Neuronal stem cell (in vitro differentiated cells): ENCODE measurements at regions not wholly inside any gene's neighbourhood (a gene's known extent, or its start where the extent isn't known, plus 50 kb on each side); places are given as distances from the start of the nearest gene placed in this dataset.

ENCODE experiments used
- DNase-seq: peaks from one replicate; pipeline ENCODE4 v3.0.0-alpha.2; 2013; ENCODE audit warnings: low spot score
- H2AFZ ChIP-seq: one replicate; pipeline ENCODE4 v1.6.1; 2013; ENCODE audit warnings: mild to moderate bottlenecking, low read length, inconsistent platforms
- H2AK5ac ChIP-seq: 2 replicates; pipeline ENCODE4 v1.6.1; 2013; ENCODE audit warnings: low read depth, mild to moderate bottlenecking, inconsistent platforms, low read length, moderate library complexity, mixed read lengths
- H2BK120ac ChIP-seq: 2 replicates; pipeline ENCODE4 v1.6.1; 2013; ENCODE audit warnings: low read depth, mild to moderate bottlenecking, inconsistent platforms, low read length, moderate library complexity, mixed read lengths
- H2BK12ac ChIP-seq: one replicate; pipeline ENCODE4 v1.6.1; 2013; ENCODE audit warnings: low read length, inconsistent platforms
- H2BK15ac ChIP-seq: 2 replicates; pipeline ENCODE4 v1.6.1; 2013; ENCODE audit warnings: mild to moderate bottlenecking, low read length, inconsistent platforms, mixed read lengths
- H2BK5ac ChIP-seq: one replicate; pipeline ENCODE4 v1.6.1; 2013; ENCODE audit warnings: inconsistent platforms, mild to moderate bottlenecking, low read length, moderate library complexity
- H3K14ac ChIP-seq: one replicate; pipeline ENCODE4 v1.6.1; 2013; ENCODE audit warnings: low read length, inconsistent platforms
- H3K18ac ChIP-seq: 2 replicates; pipeline ENCODE4 v1.6.1; 2013; ENCODE audit warnings: low read length, inconsistent platforms
- H3K23ac ChIP-seq: 2 replicates; pipeline ENCODE4 v1.6.1; 2013; ENCODE audit warnings: low read depth, mild to moderate bottlenecking, mixed read lengths, low read length, inconsistent platforms; ENCODE audit not compliant: poor library complexity
- H3K27ac ChIP-seq: replicated peaks from 3 replicates; pipeline ENCODE4 v1.5.1; 2013; ENCODE audit warnings: low read length, inconsistent platforms
- H3K27me3 ChIP-seq, 3 experiments: 2 replicates each; pipeline ENCODE4 v1.6.1; 2013; ENCODE audit warnings: low read length in 3 of 3, mild to moderate bottlenecking in 2 of 3, inconsistent platforms in 1 of 3, low read depth in 1 of 3, mixed read lengths in 1 of 3, moderate library complexity in 1 of 3; ENCODE audit not compliant: control insufficient read depth in 3 of 3, insufficient read depth in 3 of 3
- H3K36me3 ChIP-seq, 2 donors: replicated peaks in 1 of 2; 2 replicates each; pipeline ENCODE4 v1.6.1; 2013; ENCODE audit warnings: low read length in 2 of 2; ENCODE audit not compliant: control insufficient read depth in 2 of 2, insufficient read depth in 2 of 2
- H3K4ac ChIP-seq: 2 replicates; pipeline ENCODE4 v1.6.1; 2013; ENCODE audit warnings: inconsistent platforms, mild to moderate bottlenecking, low read length, moderate library complexity
- H3K4me1 ChIP-seq, 2 donors: 1 replicate in 1 of 2; 2 replicates in 1 of 2; pipeline ENCODE4 v1.6.1; 2013; ENCODE audit warnings: low read length in 2 of 2, low read depth in 1 of 2; ENCODE audit not compliant: control insufficient read depth in 2 of 2, insufficient read depth in 1 of 2
- H3K4me2 ChIP-seq: one replicate; pipeline ENCODE4 v1.6.1; 2013; ENCODE audit warnings: mild to moderate bottlenecking, low read length, inconsistent platforms; ENCODE audit not compliant: insufficient read depth, poor library complexity, severe bottlenecking
- H3K4me3 ChIP-seq, 2 donors: 2 replicates each; pipeline ENCODE4 v1.5.1; 2013; ENCODE audit warnings: low read length in 2 of 2, mild to moderate bottlenecking in 2 of 2, inconsistent platforms in 1 of 2, moderate library complexity in 1 of 2
- H3K79me1 ChIP-seq: one replicate; pipeline ENCODE4 v1.6.1; 2013; ENCODE audit warnings: low read depth, mild to moderate bottlenecking, inconsistent platforms, low read length, moderate library complexity
- H3K9ac ChIP-seq: one replicate; pipeline ENCODE4 v1.6.1; 2013; ENCODE audit warnings: mild to moderate bottlenecking, low read depth, low read length, inconsistent platforms; ENCODE audit not compliant: poor library complexity
- H3K9me3 ChIP-seq, 2 donors: replicated peaks in 1 of 2; 2 replicates each; pipeline versions ENCODE3 to v1.6.1; 2013; ENCODE audit warnings: low read length in 2 of 2, mild to moderate bottlenecking in 2 of 2, inconsistent platforms in 1 of 2, low read depth in 1 of 2, mixed read lengths in 1 of 2, moderate library complexity in 1 of 2; ENCODE audit not compliant: control insufficient read depth in 2 of 2, insufficient read depth in 1 of 2
- H4K8ac ChIP-seq: one replicate; pipeline ENCODE4 v1.6.1; 2013; ENCODE audit warnings: low read depth, mild to moderate bottlenecking, inconsistent platforms, low read length, moderate library complexity
- H4K91ac ChIP-seq: one replicate; pipeline ENCODE4 v1.6.1; 2013; ENCODE audit warnings: low read length, low read depth, mild to moderate bottlenecking, inconsistent platforms; ENCODE audit not compliant: poor library complexity
- WGBS, 2 donors: extraction: QIAGEN DNeasy Blood & Tissue Kit; methylation state at CpG; one replicate each; pipeline ENCODE4 v1.1.7; 2013; ENCODE audit warnings: missing lambda C conversion rate in 2 of 2, mixed read lengths in 1 of 2; ENCODE audit not compliant: insufficient read length in 2 of 2, insufficient replicate concordance in 1 of 2; ENCODE audit errors: extremely low coverage in 2 of 2; 5-methylcytosine and 5-hydroxymethylcytosine counted together

GRCh38 chr4:149145803-149146202, 669.8 kb downstream of the IQCM start:
- Histone ChIP-seq H3K4me1 (no peaks in the 10 kb centered on the region), H2BK5ac (no peak overlapping the region), H3K27ac (no peak overlapping the region), H3K27me3 (no peaks in the 10 kb centered on the region), H3K4ac (no peak overlapping the region), H3K14ac (no peak overlapping the region), H3K9ac (no peak overlapping the region), H3K4me3 (no peak overlapping the region), H4K91ac (no peak overlapping the region), H2BK15ac (no peak overlapping the region), H3K36me3 (no peaks in the 10 kb centered on the region), H4K8ac (no peak overlapping the region), H2AFZ (no peak overlapping the region), H3K23ac (no peak overlapping the region), H3K79me1 (no peaks in the 10 kb centered on the region), H3K18ac (no peak overlapping the region), H3K4me2 (no peak overlapping the region), H2AK5ac (no peak overlapping the region), H2BK120ac (no peak overlapping the region), H2BK12ac (no peak overlapping the region), H3K9me3 (no peaks in the 10 kb centered on the region)
- no CpG with 5 or more reads among the region's 2 CpGs for WGBS, 2 donors
- DNase-seq, result no peak

- WGBS, 2 donors, result 90 to 100% methylated on average over 1 of the region's 1 CpG
- no peak overlapping the region for H3K23ac ChIP-seq
These were observed 671.6 kb downstream of the IQCM start for GRCh38 chr4:149144060-149144459.

GRCh38 chr4:149141391-149141790, 674.3 kb downstream of the IQCM start:
- no peaks in the 10 kb centered on the region for H3K79me1 ChIP-seq
- H3K18ac ChIP-seq, result no peak overlapping the region
- H3K27me3 ChIP-seq, result no peaks in the 10 kb centered on the region
- H3K36me3 ChIP-seq, result no peaks in the 10 kb centered on the region
- H2AFZ ChIP-seq, result no peak overlapping the region
- H4K91ac ChIP-seq, result no peak overlapping the region
- no peak overlapping the region for H4K8ac ChIP-seq
- no peaks in the 10 kb centered on the region for H3K4me1 ChIP-seq
- no peak overlapping the region for H2BK120ac ChIP-seq
- no peak overlapping the region for H2BK5ac ChIP-seq
- H3K23ac ChIP-seq, result no peak overlapping the region
- H3K27ac ChIP-seq, result no peak overlapping the region
- H2AK5ac ChIP-seq, result no peak overlapping the region
- no peak overlapping the region for H2BK15ac ChIP-seq
- no peak overlapping the region for H3K9ac ChIP-seq
- H3K14ac ChIP-seq, result no peak overlapping the region
- no peak overlapping the region for H3K4me2 ChIP-seq
- no peak overlapping the region for H3K4ac ChIP-seq
- no peak overlapping the region for H3K4me3 ChIP-seq
- DNase-seq, result no peak
- H3K9me3 ChIP-seq, result no peaks in the 10 kb centered on the region
- no CpG with 5 or more reads among the region's 2 CpGs for WGBS, 2 donors
- no peak overlapping the region for H2BK12ac ChIP-seq

More at GRCh38 chr4:149144060-149144459, 671.6 kb downstream of the IQCM start:
- H2BK5ac ChIP-seq, result no peak overlapping the region
- H2BK12ac ChIP-seq, result no peak overlapping the region
- H2BK15ac ChIP-seq, result no peak overlapping the region
- no peak for DNase-seq
- no peak overlapping the region for H3K18ac ChIP-seq
- H2AFZ ChIP-seq, result no peak overlapping the region
- H3K14ac ChIP-seq, result no peak overlapping the region
- H3K36me3 ChIP-seq, result no peaks in the 10 kb centered on the region
- H3K9ac ChIP-seq, result no peak overlapping the region
- H2BK120ac ChIP-seq, result no peak overlapping the region
- no peak overlapping the region for H3K4me3 ChIP-seq
- no peaks in the 10 kb centered on the region for H3K4me1 ChIP-seq
- no peak overlapping the region for H3K4me2 ChIP-seq
- H3K27ac ChIP-seq, result no peak overlapping the region
- H3K27me3 ChIP-seq, result no peaks in the 10 kb centered on the region
- H3K9me3 ChIP-seq, result no peaks in the 10 kb centered on the region
- H3K79me1 ChIP-seq, result no peaks in the 10 kb centered on the region
- H4K8ac ChIP-seq, result no peak overlapping the region
- no peak overlapping the region for H4K91ac ChIP-seq
- H3K4ac ChIP-seq, result no peak overlapping the region
- H2AK5ac ChIP-seq, result no peak overlapping the region

- H2BK120ac ChIP-seq, result no peak overlapping the region
- no peak overlapping the region for H2AK5ac ChIP-seq
- no peak overlapping the region for H3K23ac ChIP-seq
- no peaks in the 10 kb centered on the region for H3K27me3 ChIP-seq
- no peaks in the 10 kb centered on the region for H3K79me1 ChIP-seq
- no peaks in the 10 kb centered on the region for H3K36me3 ChIP-seq
- H2BK15ac ChIP-seq, result no peak overlapping the region
- no peak overlapping the region for H3K27ac ChIP-seq
- H3K4me1 ChIP-seq, result no peaks in the 10 kb centered on the region
- H2BK5ac ChIP-seq, result no peak overlapping the region
- H3K18ac ChIP-seq, result no peak overlapping the region
- no peak overlapping the region for H2BK12ac ChIP-seq
- WGBS, 2 donors, result no CpG with 5 or more reads among the region's 2 CpGs
- no peak overlapping the region for H3K4ac ChIP-seq
- H3K4me3 ChIP-seq, result no peak overlapping the region
- H3K9ac ChIP-seq, result no peak overlapping the region
- H2AFZ ChIP-seq, result no peak overlapping the region
- H4K8ac ChIP-seq, result no peak overlapping the region
- no peak overlapping the region for H3K4me2 ChIP-seq
- DNase-seq, result no peak
- no peaks in the 10 kb centered on the region for H3K9me3 ChIP-seq
- H4K91ac ChIP-seq, result no peak overlapping the region
- no peak overlapping the region for H3K14ac ChIP-seq
These were observed 674.8 kb downstream of the IQCM start for GRCh38 chr4:149140841-149141240.
